ENCODE measurements at regions not wholly inside any gene's neighbourhood (a gene's known extent, or its start where the extent isn't known, plus 50 kb on each side); places are given as distances from the start of the nearest gene placed in this dataset.

GRCh38 chr10:46216836-46217751 lies 69.7 kb upstream of the ANTXRL start:
- H3K23ac ChIP-seq (ENCODE audit: insufficient read length), result no peak overlapping the region
- no peak overlapping the region for H3K4ac ChIP-seq (replicated peaks; ENCODE audit: insufficient read length, low read depth, low read length)
- H3K36me3 ChIP-seq (ENCODE audit: control insufficient read depth in 2 of 4, insufficient read depth in 4 of 4, low read length in 3 of 4), result no peaks in the 10 kb centered on the region
- no peak overlapping the region for H3K18ac ChIP-seq (ENCODE audit: extremely low read depth, low read length)
- H3K27ac ChIP-seq (ENCODE audit: low read depth, low read length), result no peak overlapping the region
- H2AFZ ChIP-seq (ENCODE audit: low read length), result peak overlapping the region; percentile 59; the same call in 1 of the 2 replicates
- H2BK20ac ChIP-seq (ENCODE audit: low read length), result no peak overlapping the region
- no peaks in the 10 kb centered on the region for H3K79me1 ChIP-seq (ENCODE audit: low read depth, low read length)
- no peaks in the 10 kb centered on the region; a peak in 1 of 7 replicates for H3K4me1 ChIP-seq (replicated peaks in 1 of 4; ENCODE audit: control insufficient read depth in 3 of 4, insufficient read depth in 4 of 4, low read length in 3 of 4)
- no peaks in the 10 kb centered on the region for H4K20me1 ChIP-seq (replicated peaks in 1 of 2; ENCODE audit: control insufficient read depth in 1 of 2, insufficient read depth in 2 of 2, low read length in 2 of 2)
- no peaks in the 10 kb centered on the region for H3K27me3 ChIP-seq (replicated peaks in 1 of 4; ENCODE audit: control insufficient read depth in 3 of 4, extremely low read depth in 1 of 4, insufficient read depth in 3 of 4, low read length in 3 of 4)
- H3K9ac ChIP-seq (replicated peaks in 1 of 4; ENCODE audit: extremely low read depth in 1 of 4, low read depth in 3 of 4, low read length in 3 of 4), result no peak overlapping the region
- H3K4me3 ChIP-seq (ENCODE audit: extremely low read depth in 1 of 4, insufficient read depth in 2 of 4, low read depth in 3 of 4, low read length in 4 of 4), result no peak overlapping the region
- DNase-seq (ENCODE audit: low read depth in 1 of 2, low spot score in 2 of 2), result peak in 1 of 2 experiments; percentile 44
- no peak overlapping the region for H3K4me2 ChIP-seq (ENCODE audit: insufficient read depth in 1 of 2, low read depth in 2 of 2, low read length in 2 of 2)
- H2BK15ac ChIP-seq (ENCODE audit: low read length), result no peak overlapping the region; the same call in 1 of the 2 replicates
- H4K91ac ChIP-seq (replicated peaks; ENCODE audit: insufficient read length, low read length), result no peak overlapping the region
- POLR2A ChIA-PET (ENCODE audit: partially characterized antibody), result no interaction called here
- no peak for FAIRE-seq
- no peaks in the 10 kb centered on the region for H3K79me2 ChIP-seq (ENCODE audit: control insufficient read depth in 1 of 2, insufficient read depth in 2 of 2, low read length in 2 of 2)
- CTCF ChIA-PET (ENCODE audit: partially characterized antibody), result interaction anchor here (0.9 to 6.0 kb wide), 2 partner anchors 11 to 323 kb away, joined by 3 to 73 read pairs; no protein-coding TSS in a partner anchor
- peaks cover 5% of the 10 kb centered on the region; the same call in 1 of the 2 replicates for H3K23me2 ChIP-seq (ENCODE audit: low read depth, low read length)
- H4K5ac ChIP-seq (ENCODE audit: insufficient read length, low read depth, low read length), result no peak overlapping the region
- no peak overlapping the region for H3K14ac ChIP-seq (ENCODE audit: insufficient read length)
- 88% methylated on average over 16 of the region's 17 CpGs; no CpG with 5 or more reads in 1 of the 2 experiments for WGBS, 2 experiments (ENCODE audit: extremely low coverage in 1 of 2, insufficient coverage in 1 of 2, insufficient read length in 1 of 2, insufficient replicate concordance in 2 of 2, low coverage in 1 of 2, low lambda C conversion rate in 2 of 2, missing lambda C conversion rate in 1 of 2)
- H3K9me3 ChIP-seq (ENCODE audit: insufficient read depth in 2 of 2, low read depth in 1 of 2, low read length in 1 of 2), result no peaks in the 10 kb centered on the region
- no peak overlapping the region for H2AK5ac ChIP-seq (ENCODE audit: low read depth, low read length)
- H2BK12ac ChIP-seq (ENCODE audit: low read depth, low read length), result no peak overlapping the region; the same call in 1 of the 2 replicates
- no peak overlapping the region; the same call in 1 of the 2 replicates for H4K8ac ChIP-seq (ENCODE audit: extremely low read depth, insufficient read depth, low read length)
- no peak overlapping the region; the same call in 1 of the 2 replicates for H2BK5ac ChIP-seq (ENCODE audit: low read depth, low read length)
- no peak overlapping the region for H3K56ac ChIP-seq (replicated peaks; ENCODE audit: insufficient read length, low read depth, low read length)
- H2BK120ac ChIP-seq (replicated peaks; ENCODE audit: low read depth, low read length), result no peak overlapping the region
- TF ChIP-seq RNF2 (IDR thresholded peaks at IDR 0.05; ENCODE audit: borderline replicate concordance, low read depth, low read length, missing control alignments, poor library complexity, severe bottlenecking) (no peak), CHD1 (IDR thresholded peaks at IDR 0.05; ENCODE audit: low read depth, low read length) (no peak), CTCF (IDR thresholded peaks at IDR 0.05; ENCODE audit: control extremely low read depth in 1 of 3, insufficient read depth in 1 of 3, low read depth in 1 of 3, low read length in 3 of 3) (no peak), TEAD4 (IDR thresholded peaks at IDR 0.05; ENCODE audit: low read depth, low read length) (no peak), E2F6 (IDR thresholded peaks at IDR 0.05) (no peak), SP1 (IDR thresholded peaks at IDR 0.05; ENCODE audit: low read depth, low read length) (no peak), POLR2A (IDR thresholded peaks at IDR 0.05; ENCODE audit: control extremely low read depth in 1 of 2, low read depth in 2 of 2, low read length in 2 of 2) (no peak), KDM1A (IDR thresholded peaks at IDR 0.05; ENCODE audit: borderline replicate concordance, low read length) (no peak)
